ENCODE measurements at regions not wholly inside any gene's neighbourhood (a gene's known extent, or its start where the extent isn't known, plus 50 kb on each side); places are given as distances from the start of the nearest gene placed in this dataset.

- no peaks in the 10 kb centered on the region for H3K4me1 Mint-ChIP-seq
- no peaks in the 10 kb centered on the region for H3K9me3 Mint-ChIP-seq
- no peak overlapping the region for H3K4me3 Mint-ChIP-seq
- TF ChIP-seq CTCF (IDR thresholded peaks at IDR 0.05), result no peak
- no peak for DNase-seq
- H3K27ac Mint-ChIP-seq, result no peak overlapping the region
- peaks cover 3% of the 10 kb centered on the region for H3K27me3 Mint-ChIP-seq (ENCODE audit: low read depth, poor library complexity)
- H3K36me3 Mint-ChIP-seq (ENCODE audit: low read depth), result no peaks in the 10 kb centered on the region
These were observed 462.1 kb downstream of the TBC1D32 start for GRCh38 chr6:120872262-120872578.

- H3K4me3 Mint-ChIP-seq, result no peak overlapping the region
- TF ChIP-seq CTCF (IDR thresholded peaks at IDR 0.05), result no peak
- H3K9me3 Mint-ChIP-seq, result no peaks in the 10 kb centered on the region
- H3K4me1 Mint-ChIP-seq, result no peaks in the 10 kb centered on the region
- H3K27ac Mint-ChIP-seq, result no peak overlapping the region
- H3K36me3 Mint-ChIP-seq (ENCODE audit: low read depth), result no peaks in the 10 kb centered on the region
- peaks cover 3% of the 10 kb centered on the region for H3K27me3 Mint-ChIP-seq (ENCODE audit: low read depth, poor library complexity)
- no peak for DNase-seq
These were observed 462.6 kb downstream of the TBC1D32 start for GRCh38 chr6:120871416-120872261.

- Mint-ChIP-seq H3K4me1 (no peaks in the 10 kb centered on the region), H3K27ac (no peak overlapping the region)
These were observed 464.9 kb downstream of the TBC1D32 start for GRCh38 chr6:120869397-120869796.

GRCh38 chr6:120857422-120857821 is 476.9 kb downstream of the TBC1D32 start:
- Mint-ChIP-seq H3K27ac (no peak overlapping the region), H3K36me3 (ENCODE audit: low read depth) (no peaks in the 10 kb centered on the region), H3K9me3 (no peaks in the 10 kb centered on the region), H3K4me3 (no peak overlapping the region), H3K4me1 (no peaks in the 10 kb centered on the region), H3K27me3 (ENCODE audit: low read depth, poor library complexity) (no peaks in the 10 kb centered on the region)
- no peak for TF ChIP-seq CTCF (IDR thresholded peaks at IDR 0.05)
- no peak for DNase-seq

More at GRCh38 chr6:120869397-120869796, 464.9 kb downstream of the TBC1D32 start:
- Mint-ChIP-seq H3K9me3 (no peaks in the 10 kb centered on the region), H3K36me3 (ENCODE audit: low read depth) (no peaks in the 10 kb centered on the region), H3K27me3 (ENCODE audit: low read depth, poor library complexity) (peaks cover 3% of the 10 kb centered on the region), H3K4me3 (no peak overlapping the region)
- peak; percentile 52 for DNase-seq
- TF ChIP-seq CTCF (IDR thresholded peaks at IDR 0.05), result no peak

- H3K36me3 Mint-ChIP-seq (ENCODE audit: low read depth), result no peaks in the 10 kb centered on the region
- no peaks in the 10 kb centered on the region for H3K27me3 Mint-ChIP-seq (ENCODE audit: low read depth, poor library complexity)
- DNase-seq, result no peak
- TF ChIP-seq CTCF (IDR thresholded peaks at IDR 0.05), result no peak
- no peak overlapping the region for H3K4me3 Mint-ChIP-seq
- no peaks in the 10 kb centered on the region for H3K9me3 Mint-ChIP-seq
- no peak overlapping the region for H3K27ac Mint-ChIP-seq
- H3K4me1 Mint-ChIP-seq, result no peaks in the 10 kb centered on the region
These were observed 479.7 kb downstream of the TBC1D32 start for GRCh38 chr6:120854583-120854982.

- no peak for TF ChIP-seq CTCF (IDR thresholded peaks at IDR 0.05)
- H3K9me3 Mint-ChIP-seq, result no peaks in the 10 kb centered on the region
- no peaks in the 10 kb centered on the region for H3K27me3 Mint-ChIP-seq (ENCODE audit: low read depth, poor library complexity)
- DNase-seq, result no peak
- no peaks in the 10 kb centered on the region for H3K4me1 Mint-ChIP-seq
- no peak overlapping the region for H3K4me3 Mint-ChIP-seq
- H3K36me3 Mint-ChIP-seq (ENCODE audit: low read depth), result no peaks in the 10 kb centered on the region
- no peak overlapping the region for H3K27ac Mint-ChIP-seq
These were observed 480.8 kb downstream of the TBC1D32 start for GRCh38 chr6:120853489-120853888.
